ENCODE measurements at regions not wholly inside any gene's neighbourhood (a gene's known extent, or its start where the extent isn't known, plus 50 kb on each side); places are given as distances from the start of the nearest gene placed in this dataset.

DNA sequence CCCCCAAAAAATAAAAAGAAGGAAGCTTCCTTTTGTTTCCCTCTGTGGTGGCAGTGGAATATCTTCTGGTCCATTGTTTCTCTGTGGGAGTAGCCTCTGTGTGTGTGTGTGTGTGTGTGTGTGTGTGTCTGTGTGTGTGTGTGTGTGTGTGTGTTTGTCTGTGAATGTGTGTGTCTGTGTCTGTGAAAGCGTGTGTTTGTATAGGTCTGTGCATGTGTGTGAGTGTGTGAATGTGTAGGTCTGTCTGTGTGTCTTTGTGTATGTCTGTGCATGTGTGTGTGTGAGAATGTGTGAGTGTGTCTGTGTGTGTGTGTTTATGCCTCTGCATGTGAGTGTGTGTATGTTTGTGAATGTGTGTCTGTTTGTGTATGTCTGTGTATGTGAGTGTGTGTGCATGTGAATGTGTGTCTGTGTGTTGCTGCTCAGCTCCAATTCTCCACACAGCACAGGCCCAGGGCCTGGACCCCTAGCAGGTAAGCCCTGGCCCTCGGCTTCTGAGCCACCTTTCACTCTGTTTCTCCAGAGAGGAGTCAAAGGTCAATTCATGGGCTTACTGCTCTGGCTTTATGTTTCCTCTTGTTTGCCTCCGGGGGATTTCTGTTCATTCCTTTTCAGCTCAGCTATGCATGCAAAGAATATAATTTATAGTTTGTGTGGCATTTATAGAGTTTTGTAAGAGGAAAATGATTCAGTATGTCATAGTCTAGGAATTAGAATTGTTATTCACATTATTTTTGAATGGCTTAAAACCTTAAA lies 89.8 kb downstream of the UCHL1 start:
- Mint-ChIP-seq H3K9me3 (peaks cover 6 to 12% of the 10 kb centered on the region in 2 donors), H3K27ac (no peak overlapping the region), H3K36me3 (no peaks in the 10 kb centered on the region)
- no peak for DNase-seq (ENCODE audit: low spot score in 2 of 2)
- no peak for ATAC-seq

DNA sequence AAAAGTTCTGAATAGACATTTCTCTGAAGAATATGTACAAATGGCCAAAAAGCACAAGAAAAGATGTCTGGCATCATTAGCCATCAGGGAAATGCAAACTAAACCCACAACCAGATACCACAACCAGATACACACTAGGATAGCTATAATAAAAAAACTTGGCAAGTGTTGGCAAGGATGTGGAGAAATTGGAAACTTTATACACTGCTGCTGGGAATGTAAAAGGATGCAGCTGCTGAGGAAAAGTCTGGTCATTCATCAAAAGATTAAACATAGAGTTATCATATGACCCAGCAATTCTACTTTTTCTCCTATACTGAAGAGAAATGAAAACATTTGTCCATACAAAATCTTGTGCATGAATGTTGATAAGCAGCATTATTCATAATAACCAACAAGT lies 92.3 kb downstream of the UCHL1 start:
- DNase-seq (ENCODE audit: low spot score in 2 of 2) (no peak), ATAC-seq (no peak)
- Mint-ChIP-seq H3K36me3 (peaks cover 0 to 6% of the 10 kb centered on the region in 2 donors), H3K27ac (no peak overlapping the region), H3K9me3 (peaks cover 9 to 17% of the 10 kb centered on the region in 2 donors)

DNA sequence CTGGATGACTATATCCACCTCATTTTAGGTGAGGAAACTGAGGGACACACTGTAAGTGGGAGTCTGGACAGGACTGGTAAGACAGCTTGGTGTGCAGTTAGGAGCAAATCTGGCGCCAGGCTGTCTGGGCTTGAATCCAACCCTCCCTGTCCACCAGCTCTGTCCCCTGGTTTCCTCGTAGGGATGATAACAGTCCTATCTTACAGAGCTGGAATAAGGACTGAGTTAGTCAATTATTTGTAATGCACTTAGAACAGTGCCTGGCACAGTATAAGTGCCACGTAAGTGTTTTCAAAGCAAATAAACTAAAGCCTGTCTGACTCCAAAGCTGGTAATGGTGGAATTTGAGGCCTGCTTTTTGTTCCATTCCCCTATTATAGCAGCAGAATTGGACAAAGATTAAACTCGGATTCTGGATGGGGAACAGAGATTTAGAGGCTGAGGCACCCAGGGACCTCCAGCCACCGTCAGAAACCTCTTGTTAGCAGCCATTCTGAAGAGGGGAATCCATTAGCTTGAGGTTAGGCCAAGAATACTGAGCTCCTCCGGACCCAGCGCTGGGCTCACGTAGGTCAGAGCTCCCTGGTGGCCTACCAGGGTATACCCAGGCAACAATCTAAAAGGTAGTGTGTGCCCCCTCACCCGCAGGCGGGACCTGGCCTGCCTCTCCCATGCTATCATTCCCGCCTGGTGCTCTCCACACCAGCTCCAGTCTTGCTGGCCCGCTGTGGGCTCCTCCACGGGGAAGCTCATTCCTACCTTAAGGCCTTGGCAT lies 102.1 kb downstream of the UCHL1 start:
- peaks cover 0 to 6% of the 10 kb centered on the region in 2 donors for H3K36me3 Mint-ChIP-seq
- DNase-seq (ENCODE audit: low spot score in 2 of 2) (no peak), ATAC-seq (no peak)
- peaks cover 4 to 7% of the 10 kb centered on the region in 2 donors for H3K9me3 Mint-ChIP-seq
- H3K27ac Mint-ChIP-seq: no peak overlapping the region

DNA sequence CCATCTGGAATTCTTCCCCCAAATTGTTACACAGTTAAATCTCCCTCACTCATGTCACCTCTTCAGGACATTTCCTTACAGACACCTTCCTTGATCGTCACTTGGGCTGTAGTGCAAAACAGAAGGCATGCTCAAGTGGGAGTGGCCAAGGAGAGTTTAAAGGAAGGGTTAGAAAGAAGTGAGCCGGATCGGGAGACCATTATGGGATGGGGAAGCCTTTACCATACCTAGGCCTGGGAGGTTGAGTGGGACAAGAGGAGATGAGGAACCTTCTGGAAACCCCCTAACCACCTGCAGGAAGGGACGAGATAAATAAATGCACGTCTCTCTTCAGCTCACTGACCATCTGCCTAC lies 102.7 kb downstream of the UCHL1 start:
- ATAC-seq (no peak), DNase-seq (ENCODE audit: low spot score in 2 of 2) (no peak)
- Mint-ChIP-seq H3K9me3 (peaks cover 4 to 7% of the 10 kb centered on the region in 2 donors), H3K36me3 (peaks cover 0 to 6% of the 10 kb centered on the region in 2 donors), H3K27ac (no peak overlapping the region)

DNA sequence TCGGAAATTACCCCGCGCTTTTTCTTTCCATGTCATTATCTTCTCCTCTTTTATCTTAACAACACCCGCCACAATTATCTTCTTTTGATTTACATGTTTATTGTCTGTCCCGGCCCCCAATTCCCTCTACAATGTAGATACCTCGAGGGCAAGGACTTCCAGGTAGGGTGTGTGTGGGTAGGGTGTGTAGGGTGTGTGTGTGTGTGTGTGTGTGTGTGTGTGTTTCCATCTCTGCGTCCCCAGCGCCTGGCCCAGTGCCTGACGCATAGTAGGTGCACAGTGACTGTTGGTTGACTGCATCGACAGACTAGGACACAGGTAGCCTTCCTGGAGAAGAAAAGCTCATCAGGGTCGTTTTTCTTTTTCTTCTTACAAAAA lies 103.1 kb downstream of the UCHL1 start:
- Mint-ChIP-seq H3K27ac (no peak overlapping the region), H3K36me3 (peaks cover 0 to 6% of the 10 kb centered on the region in 2 donors), H3K9me3 (peaks cover 3 to 4% of the 10 kb centered on the region in 2 donors)
- ATAC-seq (no peak), DNase-seq (ENCODE audit: low spot score in 2 of 2) (no peak)

DNA sequence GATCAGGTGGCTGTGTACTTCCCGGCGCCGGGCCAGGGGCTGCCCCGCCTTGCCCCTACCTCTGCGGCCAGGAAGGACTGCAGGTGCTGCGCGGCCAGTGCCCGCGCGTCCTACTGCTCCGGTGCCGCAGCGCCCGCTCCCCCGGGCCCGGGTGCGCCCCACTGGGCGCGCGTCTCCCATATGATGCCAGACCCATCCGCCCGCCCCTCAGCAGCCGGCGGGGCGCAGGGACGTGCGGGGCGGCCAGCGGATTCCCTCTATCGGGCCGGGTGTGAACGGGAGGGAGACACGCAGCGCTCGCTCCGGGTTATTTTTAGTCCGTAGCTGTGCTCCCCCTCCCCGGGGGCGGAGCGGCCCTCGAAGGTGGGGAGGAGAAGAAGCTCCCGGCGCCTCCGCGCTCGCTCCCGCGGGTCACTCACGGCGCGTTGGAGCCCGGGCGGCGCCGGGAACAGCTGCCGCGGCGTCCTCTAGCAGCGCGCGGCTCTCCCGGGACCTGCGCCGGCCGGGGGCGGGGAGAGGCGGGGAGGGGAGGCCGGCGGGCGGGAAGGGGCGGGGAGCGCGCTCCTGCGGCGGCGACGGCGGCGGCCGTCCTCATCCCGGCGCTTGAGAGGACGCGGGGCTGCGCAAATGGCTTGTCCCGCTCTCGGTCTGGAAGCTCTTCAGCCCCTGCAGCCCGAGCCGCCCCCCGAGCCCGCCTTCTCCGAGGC lies 103.6 kb downstream of the UCHL1 start:
- Mint-ChIP-seq H3K36me3 (peaks cover 0 to 6% of the 10 kb centered on the region in 2 donors), H3K9me3 (peaks cover 3 to 4% of the 10 kb centered on the region in 2 donors), H3K27ac (no peak overlapping the region)
- ATAC-seq: peak in 1 of 2 donors; percentile 62
- DNase-seq (ENCODE audit: low spot score in 2 of 2): peak in 1 of 2 donors; percentile 10

DNA sequence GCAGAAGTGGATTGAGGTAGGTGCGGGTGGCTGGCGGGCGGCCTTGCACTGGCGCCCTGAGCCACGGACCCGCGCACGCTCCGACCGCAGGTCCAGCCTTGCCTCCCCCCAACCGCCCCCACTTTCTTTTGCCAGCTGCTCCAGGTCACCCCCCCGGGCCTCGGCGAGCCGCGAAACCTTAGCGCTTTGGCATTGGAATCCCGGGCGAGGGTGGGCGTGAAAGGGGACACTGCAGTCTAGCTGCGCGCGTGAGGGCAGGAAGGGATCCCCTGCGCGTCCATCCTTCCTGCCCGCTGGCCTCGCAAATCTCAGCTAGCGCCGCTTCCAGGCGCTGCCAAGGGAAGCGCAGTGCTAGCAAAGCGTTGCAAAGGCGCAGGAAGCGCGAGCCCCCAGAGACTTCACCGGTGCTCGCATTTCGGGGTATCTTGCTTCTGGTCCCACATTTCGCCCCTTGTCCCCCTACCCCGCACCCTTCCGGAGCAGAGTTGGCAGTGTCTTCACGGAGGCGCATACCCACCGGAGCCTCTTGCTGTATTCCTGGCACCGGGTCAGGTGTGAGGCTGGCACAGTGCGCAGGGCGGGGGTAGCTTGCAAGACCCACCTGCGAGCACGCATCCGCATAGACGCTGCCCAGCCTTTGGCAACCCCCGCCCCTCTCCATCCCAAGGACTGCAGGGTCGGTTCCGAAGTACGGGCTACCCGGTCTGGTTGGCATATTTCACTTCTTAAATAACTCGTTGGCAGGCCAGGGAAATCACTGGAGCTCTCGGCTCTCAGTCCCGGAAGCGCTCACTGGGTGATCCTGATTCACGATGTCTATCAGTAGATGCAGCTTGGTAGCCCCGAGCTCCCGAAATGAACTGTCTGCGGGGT lies 104.4 kb downstream of the UCHL1 start:
- peaks cover 0 to 6% of the 10 kb centered on the region in 2 donors for H3K36me3 Mint-ChIP-seq
- ATAC-seq (no peak), DNase-seq (ENCODE audit: low spot score in 2 of 2) (no peak)
- H3K9me3 Mint-ChIP-seq: peaks cover 3 to 4% of the 10 kb centered on the region in 2 donors
- no peak overlapping the region for H3K27ac Mint-ChIP-seq

DNA sequence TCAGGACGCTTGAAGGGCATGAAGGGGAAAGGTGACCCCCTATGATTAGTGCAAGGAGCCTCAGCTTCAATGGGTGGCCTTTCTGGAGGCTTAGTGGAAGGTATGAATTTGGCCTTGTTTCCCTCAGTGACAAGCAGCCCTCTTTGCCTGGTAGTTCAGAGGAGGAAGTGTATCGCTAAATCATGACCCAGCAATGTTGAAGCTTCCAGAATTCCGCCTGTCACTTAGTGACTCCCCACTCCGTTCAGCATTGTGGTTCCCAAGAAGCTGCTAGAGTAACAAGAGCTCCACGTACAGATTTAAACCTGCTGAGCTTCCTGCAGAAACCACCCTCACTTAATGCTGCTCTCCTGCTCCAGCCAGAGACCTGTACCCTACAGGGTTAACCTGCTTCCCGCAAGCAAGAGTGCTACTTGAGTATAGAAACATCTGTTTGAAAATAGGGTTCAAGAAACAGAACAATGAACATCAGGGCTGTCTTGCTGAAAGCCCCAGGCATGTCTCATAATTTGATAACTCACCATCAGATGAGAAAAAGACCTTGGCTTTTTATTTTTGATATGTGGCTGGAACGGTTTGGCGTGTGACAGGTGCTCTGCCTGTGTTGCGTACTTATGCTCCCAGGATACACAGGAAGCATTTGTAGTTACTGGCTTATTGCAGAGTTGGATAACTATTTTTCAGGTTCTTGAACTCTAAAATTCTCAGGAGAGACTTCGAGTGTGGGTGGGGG lies 105.2 kb downstream of the UCHL1 start:
- ATAC-seq: no peak
- no peak for DNase-seq (ENCODE audit: low spot score in 2 of 2)

DNA sequence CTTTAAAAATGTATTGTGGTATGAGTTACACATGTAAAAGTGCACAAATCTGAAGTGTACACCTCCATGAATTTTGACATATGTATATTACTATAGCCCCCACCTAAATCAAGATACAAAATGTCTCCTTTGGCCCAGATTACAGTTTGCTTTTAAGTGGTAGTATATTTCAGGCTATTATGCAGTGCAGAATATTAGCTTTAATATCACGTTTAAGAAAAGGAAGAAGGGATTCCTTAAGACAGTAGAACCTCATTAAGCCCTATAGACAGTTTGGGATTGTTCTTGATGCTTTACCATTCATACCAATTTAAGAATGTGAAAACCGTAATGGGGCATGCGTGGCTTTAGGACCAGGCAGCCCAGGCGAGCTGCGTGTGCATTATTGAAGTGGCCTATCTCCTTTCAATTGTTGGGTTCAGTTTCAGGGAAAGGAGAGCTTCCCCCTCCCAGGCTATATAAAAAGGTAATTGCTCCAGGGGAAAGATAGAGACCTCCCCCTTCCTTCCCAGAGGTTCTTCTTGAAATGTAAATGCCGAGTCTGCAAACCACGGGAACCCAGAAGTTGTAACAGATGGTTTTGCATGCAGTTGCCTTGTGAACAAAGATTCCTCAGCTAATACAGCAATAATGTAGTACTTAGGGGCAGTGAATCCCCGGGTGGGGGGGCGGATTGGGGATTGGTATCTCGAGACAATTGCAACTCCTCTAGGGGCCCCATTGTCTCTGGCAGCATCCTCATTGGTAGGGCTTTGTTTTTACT lies 106.1 kb downstream of the UCHL1 start:
- no peak overlapping the region for H3K27ac Mint-ChIP-seq
- DNase-seq (ENCODE audit: low spot score in 2 of 2): no peak
- H3K9me3 Mint-ChIP-seq: no peaks in the 10 kb centered on the region
- ATAC-seq: no peak
- H3K36me3 Mint-ChIP-seq: peaks cover 0 to 6% of the 10 kb centered on the region in 2 donors

More for the DNA sequence above, 105.2 kb downstream of the UCHL1 start:
- Mint-ChIP-seq H3K9me3 (no peaks in the 10 kb centered on the region), H3K27ac (no peak overlapping the region), H3K36me3 (peaks cover 0 to 6% of the 10 kb centered on the region in 2 donors)

DNA sequence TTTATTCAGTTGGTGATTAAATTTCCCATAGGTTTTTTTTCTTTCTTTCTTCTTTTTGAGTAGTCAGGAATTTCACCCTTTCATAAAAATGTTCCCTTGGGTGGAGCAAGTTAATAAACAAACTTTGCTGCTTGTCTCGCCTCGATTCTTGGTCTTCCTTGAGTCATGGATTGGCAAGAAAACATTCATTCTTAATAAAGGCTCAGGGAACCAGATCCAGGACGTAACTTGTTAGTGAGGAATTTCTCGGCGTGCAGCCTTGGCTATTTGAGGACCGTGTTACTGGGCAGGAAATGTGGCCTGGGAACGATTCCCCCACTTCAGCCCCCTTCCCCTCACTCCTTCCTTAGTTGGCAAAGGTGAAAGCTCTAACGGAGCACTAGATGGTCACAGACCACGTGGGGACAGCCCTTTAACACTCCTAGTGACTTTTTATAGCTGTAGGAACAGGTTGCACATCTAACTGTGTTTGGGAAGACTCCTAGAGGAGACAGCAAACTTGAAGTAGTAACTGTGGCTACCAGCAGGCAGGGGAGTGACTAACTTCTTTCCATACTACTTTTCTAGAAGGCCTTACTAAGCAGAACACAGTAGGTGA lies 106.8 kb downstream of the UCHL1 start:
- Mint-ChIP-seq H3K36me3 (peaks cover 0 to 6% of the 10 kb centered on the region in 2 donors), H3K27ac (no peak overlapping the region), H3K9me3 (no peaks in the 10 kb centered on the region)
- DNase-seq (ENCODE audit: low spot score in 2 of 2) (no peak), ATAC-seq (no peak)

DNA sequence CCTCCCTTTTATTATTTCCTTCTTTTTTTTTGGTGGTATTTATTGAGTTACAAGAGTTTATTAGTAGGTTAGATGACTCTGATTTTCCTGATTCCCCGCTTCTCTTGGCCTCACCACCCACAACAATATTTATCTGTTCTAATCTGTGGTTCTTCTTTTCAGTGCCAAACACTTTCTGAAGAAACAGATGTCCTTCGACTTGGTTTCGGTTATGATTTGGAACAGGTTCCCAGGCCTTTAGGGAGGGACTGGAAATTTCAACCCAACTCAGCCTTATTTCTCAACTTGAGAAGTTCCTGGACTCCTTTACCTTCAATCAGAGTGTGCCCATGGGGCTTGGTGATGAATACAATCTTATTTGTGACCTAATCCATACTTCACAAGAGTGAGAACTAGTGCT lies 108.1 kb downstream of the UCHL1 start:
- H3K27ac Mint-ChIP-seq: no peak overlapping the region
- no peak for ATAC-seq

DNA sequence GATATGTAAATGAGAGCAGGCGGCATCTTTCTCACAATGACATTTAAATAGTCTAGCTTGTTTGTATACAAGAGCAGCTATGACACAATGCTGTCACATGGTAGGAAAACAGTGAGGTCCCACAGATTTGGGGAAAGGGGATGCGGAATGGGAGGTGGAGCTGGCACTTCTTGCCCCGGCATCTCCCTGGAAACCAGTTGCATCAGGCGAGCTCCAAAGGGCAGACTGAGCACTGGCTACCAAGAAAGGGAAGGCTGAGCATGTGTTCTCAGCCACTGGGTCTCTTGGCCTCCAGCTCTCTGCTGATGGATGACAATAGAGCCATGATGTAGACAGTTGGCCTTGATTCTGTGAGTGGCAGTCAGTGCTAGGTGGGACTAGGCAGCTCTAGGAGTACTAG lies 109.0 kb downstream of the UCHL1 start:
- DNase-seq (ENCODE audit: low spot score in 2 of 2) (no peak), ATAC-seq (no peak)
- Mint-ChIP-seq H3K36me3 (peaks cover 0 to 6% of the 10 kb centered on the region in 2 donors), H3K9me3 (no peaks in the 10 kb centered on the region), H3K27ac (no peak overlapping the region)

More for the DNA sequence above, 108.1 kb downstream of the UCHL1 start:
- Mint-ChIP-seq H3K9me3 (no peaks in the 10 kb centered on the region), H3K36me3 (peaks cover 0 to 6% of the 10 kb centered on the region in 2 donors)
- DNase-seq (ENCODE audit: low spot score in 2 of 2): no peak

DNA sequence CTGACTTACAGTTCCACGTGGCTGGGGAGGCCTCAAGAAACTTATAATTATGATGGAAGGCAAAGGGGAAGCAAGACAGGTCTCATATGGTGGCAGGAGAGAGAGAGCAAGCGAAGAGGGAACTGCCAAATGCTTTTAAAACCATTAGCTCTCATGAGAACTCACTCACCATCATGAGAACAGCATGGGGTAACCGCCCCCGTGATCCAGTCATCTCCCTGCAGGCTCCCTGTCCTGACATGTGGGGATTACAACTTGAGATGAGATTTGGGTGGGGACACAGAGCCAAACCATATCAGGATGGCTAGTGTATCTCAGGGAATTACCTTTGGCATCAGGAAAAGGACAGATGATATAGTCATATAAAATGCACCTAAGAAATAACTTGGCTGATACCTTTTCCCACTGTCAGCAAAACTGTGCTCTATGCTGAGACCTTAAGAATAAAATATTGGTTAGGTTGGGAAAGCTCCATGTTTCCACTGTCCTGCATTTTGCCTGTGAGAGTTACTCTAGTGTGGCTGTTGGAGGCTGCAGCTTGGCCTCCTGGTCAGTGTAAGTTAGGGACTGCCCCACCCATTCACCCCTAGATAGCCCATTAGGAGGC lies 110.3 kb downstream of the UCHL1 start:
- no peaks in the 10 kb centered on the region for H3K36me3 Mint-ChIP-seq
- H3K27ac Mint-ChIP-seq: no peak overlapping the region
- no peak for ATAC-seq
- no peaks in the 10 kb centered on the region for H3K9me3 Mint-ChIP-seq
- DNase-seq (ENCODE audit: low spot score in 2 of 2): no peak

DNA sequence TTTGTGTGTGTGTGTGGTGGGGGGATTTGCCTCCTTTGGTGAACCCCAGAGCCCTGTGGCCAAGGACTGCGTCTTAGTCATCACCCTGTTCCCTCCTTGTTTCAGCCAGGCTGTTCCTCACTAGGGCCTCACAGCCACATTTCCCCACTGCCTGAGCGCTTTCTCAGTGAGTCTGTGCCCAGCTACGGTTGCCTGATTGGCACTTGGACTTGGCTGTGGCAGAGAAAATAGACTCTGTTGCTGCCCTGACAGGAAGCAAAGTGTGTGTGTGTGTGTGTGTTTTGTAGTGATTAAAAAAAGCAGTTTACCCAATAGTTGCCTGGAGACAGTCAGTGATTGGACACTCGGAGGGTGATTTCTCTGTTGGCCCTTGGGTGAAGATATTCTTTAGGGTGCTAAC lies 113.0 kb downstream of the UCHL1 start:
- no peak for ATAC-seq
- Mint-ChIP-seq H3K9me3 (no peaks in the 10 kb centered on the region), H3K27ac (no peak overlapping the region), H3K36me3 (no peaks in the 10 kb centered on the region)
- no peak for DNase-seq (ENCODE audit: low spot score in 2 of 2)

Measured in activated naive CD4-positive, alpha-beta T cell treated with anti-CD3 and anti-CD28 coated beads, Interleukin-2, amount 50 U/mL, for 72 hours (primary cell).